Activated naive CD4-positive, alpha-beta T cell treated with anti-CD3 and anti-CD28 coated beads, Interleukin-2, amount 50 U/mL, for 24 hours (primary cell): ENCODE measurements at regions not wholly inside any gene's neighbourhood (a gene's known extent, or its start where the extent isn't known, plus 50 kb on each side); places are given as distances from the start of the nearest gene placed in this dataset.

ENCODE experiments used
- H3K27ac Mint-ChIP-seq: one replicate; pipeline ENCODE4 v1.8.0; 2021; ENCODE audit warnings: mild to moderate bottlenecking, mixed read lengths
- H3K27me3 Mint-ChIP-seq: one replicate; pipeline ENCODE4 v1.8.0; 2021; ENCODE audit warnings: mixed read lengths
- H3K36me3 Mint-ChIP-seq: one replicate; pipeline ENCODE4 v1.8.0; 2021; ENCODE audit warnings: mixed read lengths
- H3K4me1 Mint-ChIP-seq: one replicate; pipeline ENCODE4 v1.8.0; 2021; ENCODE audit warnings: mixed read lengths
- H3K4me3 Mint-ChIP-seq: one replicate; pipeline ENCODE4 v1.8.0; 2021; ENCODE audit warnings: mild to moderate bottlenecking, mixed read lengths
- H3K9me3 Mint-ChIP-seq: one replicate; pipeline ENCODE4 v1.8.0; 2021; ENCODE audit warnings: mixed read lengths

GRCh38 chr5:3654515-3654914, 58.9 kb downstream of the IRX1 start:
- Mint-ChIP-seq H3K4me3 (no peak overlapping the region), H3K9me3 (no peaks in the 10 kb centered on the region), H3K4me1 (no peaks in the 10 kb centered on the region), H3K27me3 (no peaks in the 10 kb centered on the region), H3K27ac (no peak overlapping the region), H3K36me3 (no peaks in the 10 kb centered on the region)

- Mint-ChIP-seq H3K9me3 (no peaks in the 10 kb centered on the region), H3K27me3 (no peaks in the 10 kb centered on the region), H3K27ac (no peak overlapping the region), H3K4me1 (no peaks in the 10 kb centered on the region), H3K36me3 (no peaks in the 10 kb centered on the region), H3K4me3 (no peak overlapping the region)
Measured at GRCh38 chr5:3656803-3657202, 61.2 kb downstream of the IRX1 start.

GRCh38 chr5:3657364-3658022, 61.9 kb downstream of the IRX1 start:
- no peak overlapping the region for H3K4me3 Mint-ChIP-seq
- no peak overlapping the region for H3K27ac Mint-ChIP-seq
- H3K36me3 Mint-ChIP-seq: no peaks in the 10 kb centered on the region
- no peaks in the 10 kb centered on the region for H3K4me1 Mint-ChIP-seq
- no peaks in the 10 kb centered on the region for H3K27me3 Mint-ChIP-seq
- H3K9me3 Mint-ChIP-seq: no peaks in the 10 kb centered on the region

- Mint-ChIP-seq H3K27ac (no peak overlapping the region), H3K4me1 (no peaks in the 10 kb centered on the region)
Measured at GRCh38 chr5:3658929-3659328, 63.3 kb downstream of the IRX1 start.

GRCh38 chr5:3659907-3660306, 64.3 kb downstream of the IRX1 start:
- Mint-ChIP-seq H3K9me3 (no peaks in the 10 kb centered on the region), H3K36me3 (no peaks in the 10 kb centered on the region), H3K27ac (no peak overlapping the region), H3K4me1 (no peaks in the 10 kb centered on the region), H3K4me3 (no peak overlapping the region), H3K27me3 (no peaks in the 10 kb centered on the region)

More at GRCh38 chr5:3658929-3659328, 63.3 kb downstream of the IRX1 start:
- Mint-ChIP-seq H3K27me3 (no peaks in the 10 kb centered on the region), H3K9me3 (no peaks in the 10 kb centered on the region), H3K36me3 (no peaks in the 10 kb centered on the region), H3K4me3 (no peak overlapping the region)

GRCh38 chr5:3660630-3661029, 65.0 kb downstream of the IRX1 start:
- no peaks in the 10 kb centered on the region for H3K27me3 Mint-ChIP-seq
- no peaks in the 10 kb centered on the region for H3K4me1 Mint-ChIP-seq
- no peaks in the 10 kb centered on the region for H3K36me3 Mint-ChIP-seq
- H3K4me3 Mint-ChIP-seq: no peak overlapping the region
- H3K27ac Mint-ChIP-seq: no peak overlapping the region
- no peaks in the 10 kb centered on the region for H3K9me3 Mint-ChIP-seq

GRCh38 chr5:3661755-3662296, 66.2 kb downstream of the IRX1 start:
- no peaks in the 10 kb centered on the region for H3K9me3 Mint-ChIP-seq
- H3K27me3 Mint-ChIP-seq: no peaks in the 10 kb centered on the region
- no peak overlapping the region for H3K4me3 Mint-ChIP-seq
- H3K36me3 Mint-ChIP-seq: peaks cover 2% of the 10 kb centered on the region
- no peak overlapping the region for H3K27ac Mint-ChIP-seq
- no peaks in the 10 kb centered on the region for H3K4me1 Mint-ChIP-seq

GRCh38 chr5:3662344-3662743, 66.7 kb downstream of the IRX1 start:
- H3K27ac Mint-ChIP-seq: no peak overlapping the region
- H3K9me3 Mint-ChIP-seq: peaks cover 2% of the 10 kb centered on the region
- no peaks in the 10 kb centered on the region for H3K27me3 Mint-ChIP-seq
- H3K36me3 Mint-ChIP-seq: peaks cover 2% of the 10 kb centered on the region
- no peak overlapping the region for H3K4me3 Mint-ChIP-seq
- H3K4me1 Mint-ChIP-seq: no peaks in the 10 kb centered on the region

- Mint-ChIP-seq H3K4me3 (no peak overlapping the region), H3K9me3 (peaks cover 8% of the 10 kb centered on the region), H3K36me3 (peaks cover 2% of the 10 kb centered on the region), H3K4me1 (no peaks in the 10 kb centered on the region), H3K27me3 (no peaks in the 10 kb centered on the region), H3K27ac (no peak overlapping the region)
Measured at GRCh38 chr5:3671337-3671736, 75.7 kb downstream of the IRX1 start.

- Mint-ChIP-seq H3K36me3 (no peaks in the 10 kb centered on the region), H3K9me3 (peaks cover 4% of the 10 kb centered on the region), H3K27me3 (no peaks in the 10 kb centered on the region), H3K4me1 (no peaks in the 10 kb centered on the region), H3K27ac (no peak overlapping the region), H3K4me3 (no peak overlapping the region)
Measured at GRCh38 chr5:3678801-3679200, 83.2 kb downstream of the IRX1 start.

- H3K4me1 Mint-ChIP-seq: no peaks in the 10 kb centered on the region
- no peaks in the 10 kb centered on the region for H3K36me3 Mint-ChIP-seq
- no peaks in the 10 kb centered on the region for H3K27me3 Mint-ChIP-seq
- no peak overlapping the region for H3K27ac Mint-ChIP-seq
- no peak overlapping the region for H3K4me3 Mint-ChIP-seq
- peaks cover 4% of the 10 kb centered on the region for H3K9me3 Mint-ChIP-seq
Measured at GRCh38 chr5:3680821-3681220, 85.2 kb downstream of the IRX1 start.

GRCh38 chr5:3684118-3684517, 88.5 kb downstream of the IRX1 start:
- Mint-ChIP-seq H3K27me3 (no peaks in the 10 kb centered on the region), H3K9me3 (peaks cover 4% of the 10 kb centered on the region), H3K27ac (no peak overlapping the region), H3K36me3 (no peaks in the 10 kb centered on the region), H3K4me3 (no peak overlapping the region), H3K4me1 (no peaks in the 10 kb centered on the region)

- no peak overlapping the region for H3K27ac Mint-ChIP-seq
- H3K27me3 Mint-ChIP-seq: no peaks in the 10 kb centered on the region
- no peak overlapping the region for H3K4me3 Mint-ChIP-seq
- no peaks in the 10 kb centered on the region for H3K36me3 Mint-ChIP-seq
- no peaks in the 10 kb centered on the region for H3K4me1 Mint-ChIP-seq
- H3K9me3 Mint-ChIP-seq: peaks cover 3% of the 10 kb centered on the region
Measured at GRCh38 chr5:3684771-3685354, 89.2 kb downstream of the IRX1 start.

- Mint-ChIP-seq H3K36me3 (no peaks in the 10 kb centered on the region), H3K27ac (no peak overlapping the region), H3K4me1 (no peaks in the 10 kb centered on the region), H3K9me3 (no peaks in the 10 kb centered on the region), H3K4me3 (no peak overlapping the region), H3K27me3 (no peaks in the 10 kb centered on the region)
Measured at GRCh38 chr5:3694819-3695218, 99.2 kb downstream of the IRX1 start.

- Mint-ChIP-seq H3K36me3 (no peaks in the 10 kb centered on the region), H3K4me3 (no peak overlapping the region), H3K27me3 (no peaks in the 10 kb centered on the region), H3K4me1 (no peaks in the 10 kb centered on the region), H3K27ac (no peak overlapping the region), H3K9me3 (no peaks in the 10 kb centered on the region)
Measured at GRCh38 chr5:3695818-3696217, 100.2 kb downstream of the IRX1 start.

GRCh38 chr5:3698412-3698811, 102.8 kb downstream of the IRX1 start:
- Mint-ChIP-seq H3K4me3 (no peak overlapping the region), H3K27ac (no peak overlapping the region), H3K9me3 (no peaks in the 10 kb centered on the region), H3K4me1 (no peaks in the 10 kb centered on the region), H3K27me3 (no peaks in the 10 kb centered on the region), H3K36me3 (no peaks in the 10 kb centered on the region)

- Mint-ChIP-seq H3K27me3 (no peaks in the 10 kb centered on the region), H3K4me3 (no peak overlapping the region), H3K27ac (no peak overlapping the region), H3K4me1 (no peaks in the 10 kb centered on the region), H3K9me3 (peaks cover 6% of the 10 kb centered on the region), H3K36me3 (no peaks in the 10 kb centered on the region)
Measured at GRCh38 chr5:3701694-3702093, 106.1 kb downstream of the IRX1 start.
